ENCODE measurements at regions not wholly inside any gene's neighbourhood (a gene's known extent, or its start where the extent isn't known, plus 50 kb on each side); places are given as distances from the start of the nearest gene placed in this dataset.

GRCh38 chr10:44056206-44056605 is 328.7 kb downstream of the CXCL12 start:
- no peak overlapping the region for H3K4me3 ChIP-seq (ENCODE audit: low read depth in 2 of 2, low read length in 2 of 2)
- H3K9me3 ChIP-seq (ENCODE audit: control insufficient read depth, insufficient read depth, low read depth, low read length): no peaks in the 10 kb centered on the region
- ChIA-PET CTCF (no interaction called here), POLR2A (no interaction called here)
- H3K27me3 ChIP-seq (ENCODE audit: control insufficient read depth, insufficient read depth, low read length): peaks cover 2% of the 10 kb centered on the region
- TF ChIP-seq SIN3A (IDR thresholded peaks at IDR 0.05; ENCODE audit: borderline replicate concordance, insufficient read depth, low read depth, low read length) (no peak), CTCF (IDR thresholded peaks at IDR 0.05) (no peak), TCF7L2 (IDR thresholded peaks at IDR 0.05; ENCODE audit: low read depth, low read length) (no peak), POLR2AphosphoS5 (IDR thresholded peaks at IDR 0.05; ENCODE audit: low read depth, low read length) (no peak), REST (IDR thresholded peaks at IDR 0.05; ENCODE audit: insufficient read depth in 1 of 2, low read depth in 2 of 2, low read length in 1 of 2) (no peak)
- in situ Hi-C loops (cut with HindIII; ENCODE audit: low pct_unique_long_range_greater_than_20kb, low sequenced_read_pairs) (no loop called here), intact Hi-C loops (cut with micrococcal nuclease; ENCODE audit: unreplicated experiment) (no loop called here)
- no peaks in the 10 kb centered on the region for H3K4me1 ChIP-seq (ENCODE audit: control insufficient read depth, insufficient read depth, low read length)
- ATAC-seq: no peak
- BruUV-seq (replicated peaks): no TSS peak
- no peaks in the 10 kb centered on the region for H3K36me3 ChIP-seq (ENCODE audit: control insufficient read depth, insufficient read depth, low read length)
- no peak for DNase-seq (ENCODE audit: low read depth, low spot score)
- H3K27ac ChIP-seq (ENCODE audit: low read length): no peak overlapping the region

- DNase-seq (ENCODE audit: low read depth, low spot score) (no peak), ATAC-seq (no peak)
- CTCF ChIA-PET: no interaction called here
- no TSS peak for BruUV-seq (replicated peaks)
- Histone ChIP-seq H3K27ac (ENCODE audit: low read length) (no peak overlapping the region), H3K4me1 (ENCODE audit: control insufficient read depth, insufficient read depth, low read length) (no peaks in the 10 kb centered on the region), H3K27me3 (ENCODE audit: control insufficient read depth, insufficient read depth, low read length) (peaks cover under 1% of the 10 kb centered on the region), H3K9me3 (ENCODE audit: control insufficient read depth, insufficient read depth, low read depth, low read length) (no peaks in the 10 kb centered on the region), H3K4me3 (ENCODE audit: low read depth in 2 of 2, low read length in 2 of 2) (no peak overlapping the region), H3K36me3 (ENCODE audit: control insufficient read depth, insufficient read depth, low read length) (no peaks in the 10 kb centered on the region)
- intact Hi-C loops (cut with micrococcal nuclease; ENCODE audit: unreplicated experiment): no loop called here
- POLR2A ChIA-PET: no interaction called here
- in situ Hi-C loops (cut with HindIII; ENCODE audit: low pct_unique_long_range_greater_than_20kb, low sequenced_read_pairs): no loop called here
- TF ChIP-seq CTCF (IDR thresholded peaks at IDR 0.05): no peak
- TF ChIP-seq POLR2AphosphoS5 (IDR thresholded peaks at IDR 0.05; ENCODE audit: low read depth, low read length): no peak
- no peak for TF ChIP-seq TCF7L2 (IDR thresholded peaks at IDR 0.05; ENCODE audit: low read depth, low read length)
- no peak for TF ChIP-seq REST (IDR thresholded peaks at IDR 0.05; ENCODE audit: insufficient read depth in 1 of 2, low read depth in 2 of 2, low read length in 1 of 2)
- no peak for TF ChIP-seq SIN3A (IDR thresholded peaks at IDR 0.05; ENCODE audit: borderline replicate concordance, insufficient read depth, low read depth, low read length)
Observed at GRCh38 chr10:44054046-44054445, 330.9 kb downstream of the CXCL12 start.
